Brain microvascular endothelial cell (primary cell): ENCODE measurements at regions not wholly inside any gene's neighbourhood (a gene's known extent, or its start where the extent isn't known, plus 50 kb on each side); places are given as distances from the start of the nearest gene placed in this dataset.

Source experiments
- DNase-seq: peaks from one replicate; pipeline ENCODE4 v3.0.0-alpha.2; 2020
- H3K27ac ChIP-seq: fragments of 250-450 bp; sonication (Bioruptor Pico); 2 replicates; pipeline ENCODE4 v1.5.1; 2020; ENCODE audit warnings: mild to moderate bottlenecking, moderate library complexity
- H3K27me3 ChIP-seq: fragments of 250-450 bp; sonication (Bioruptor Pico); replicated peaks from 2 replicates; pipeline ENCODE4 v1.5.1; 2020; ENCODE audit warnings: mild to moderate bottlenecking
- H3K36me3 ChIP-seq: fragments of 250-450 bp; sonication (Bioruptor Pico); replicated peaks from 2 replicates; pipeline ENCODE4 v1.5.1; 2020; ENCODE audit warnings: mild to moderate bottlenecking
- H3K4me3 ChIP-seq: 2 replicates; pipeline ENCODE4 v1.5.1; 2011; ENCODE audit warnings: low read depth, mild to moderate bottlenecking, control low read depth, low read length, moderate library complexity
- CTCF ChIP-seq: IDR thresholded peaks from 2 replicates; pipeline ENCODE4 v1.5.1; 2011; ENCODE audit warnings: low read depth, mild to moderate bottlenecking, moderate library complexity, low read length, control low read depth, inconsistent platforms; ENCODE audit errors: missing control alignments
- in situ Hi-C: cut with HindIII; loops from 2 replicates; pipeline ENCODE4 v1.10.0; 2017; ENCODE audit warnings: low sequenced_read_pairs, low pct_ligation_motif_present

- DNase-seq = no peak
- H3K27me3 ChIP-seq = no peaks in the 10 kb centered on the region
- no peaks in the 10 kb centered on the region for H3K36me3 ChIP-seq
- H3K27ac ChIP-seq = no peak overlapping the region
- no peak overlapping the region for H3K4me3 ChIP-seq
- in situ Hi-C loops = no loop called here
- TF ChIP-seq CTCF = no peak
These were observed 80.5 kb upstream of the SETMAR start for GRCh38 chr3:4222574-4223175.

DNA sequence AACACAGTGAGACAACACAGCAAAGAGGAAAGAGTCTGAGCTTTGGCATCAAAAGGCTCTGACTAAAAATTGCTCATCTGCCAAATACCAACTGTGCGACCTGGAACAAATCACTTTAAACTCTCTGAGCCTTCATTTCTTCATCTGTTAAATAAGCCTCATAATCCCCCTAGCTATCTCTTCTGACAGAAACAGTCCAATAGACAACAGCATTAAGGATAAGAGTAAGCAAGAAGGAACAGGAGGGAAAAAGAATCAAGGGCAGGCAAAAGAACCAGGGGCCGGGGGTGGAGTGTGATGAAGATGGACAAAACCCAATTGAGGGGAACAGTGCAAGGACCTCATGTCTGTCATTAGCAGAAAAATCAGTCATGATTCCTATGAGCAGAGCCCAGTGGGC lies 79.4 kb upstream of the SETMAR start:
- in situ Hi-C loops = no loop called here
- H3K36me3 ChIP-seq = no peaks in the 10 kb centered on the region
- no peaks in the 10 kb centered on the region for H3K27me3 ChIP-seq
- H3K4me3 ChIP-seq = no peak overlapping the region
- TF ChIP-seq CTCF = no peak
- DNase-seq = no peak
- no peak overlapping the region for H3K27ac ChIP-seq

- no peak for DNase-seq
- Histone ChIP-seq H3K27me3 (no peaks in the 10 kb centered on the region), H3K4me3 (no peak overlapping the region), H3K36me3 (no peaks in the 10 kb centered on the region), H3K27ac (no peak overlapping the region)
- TF ChIP-seq CTCF = no peak
- in situ Hi-C loops = no loop called here
These were observed 78.8 kb upstream of the SETMAR start for GRCh38 chr3:4224331-4224730.

GRCh38 chr3:4225005-4225471 lies 78.1 kb upstream of the SETMAR start:
- H3K4me3 ChIP-seq = no peak overlapping the region
- H3K36me3 ChIP-seq = no peaks in the 10 kb centered on the region
- H3K27me3 ChIP-seq = no peaks in the 10 kb centered on the region
- TF ChIP-seq CTCF = no peak
- DNase-seq = no peak
- no peak overlapping the region for H3K27ac ChIP-seq
- in situ Hi-C loops = no loop called here

- Histone ChIP-seq H3K36me3 (no peaks in the 10 kb centered on the region), H3K27me3 (no peaks in the 10 kb centered on the region), H3K4me3 (no peak overlapping the region), H3K27ac (no peak overlapping the region)
- no peak for TF ChIP-seq CTCF
- in situ Hi-C loops = no loop called here
- no peak for DNase-seq
These were observed 74.9 kb upstream of the SETMAR start for GRCh38 chr3:4228295-4228694.

GRCh38 chr3:4231041-4231440 lies 72.1 kb upstream of the SETMAR start:
- no peak for TF ChIP-seq CTCF
- Histone ChIP-seq H3K36me3 (no peaks in the 10 kb centered on the region), H3K27ac (no peak overlapping the region), H3K27me3 (no peaks in the 10 kb centered on the region), H3K4me3 (no peak overlapping the region)
- DNase-seq = no peak
- in situ Hi-C loops = no loop called here
